ENCODE measurements at regions not wholly inside any gene's neighbourhood (a gene's known extent, or its start where the extent isn't known, plus 50 kb on each side); places are given as distances from the start of the nearest gene placed in this dataset.

DNA sequence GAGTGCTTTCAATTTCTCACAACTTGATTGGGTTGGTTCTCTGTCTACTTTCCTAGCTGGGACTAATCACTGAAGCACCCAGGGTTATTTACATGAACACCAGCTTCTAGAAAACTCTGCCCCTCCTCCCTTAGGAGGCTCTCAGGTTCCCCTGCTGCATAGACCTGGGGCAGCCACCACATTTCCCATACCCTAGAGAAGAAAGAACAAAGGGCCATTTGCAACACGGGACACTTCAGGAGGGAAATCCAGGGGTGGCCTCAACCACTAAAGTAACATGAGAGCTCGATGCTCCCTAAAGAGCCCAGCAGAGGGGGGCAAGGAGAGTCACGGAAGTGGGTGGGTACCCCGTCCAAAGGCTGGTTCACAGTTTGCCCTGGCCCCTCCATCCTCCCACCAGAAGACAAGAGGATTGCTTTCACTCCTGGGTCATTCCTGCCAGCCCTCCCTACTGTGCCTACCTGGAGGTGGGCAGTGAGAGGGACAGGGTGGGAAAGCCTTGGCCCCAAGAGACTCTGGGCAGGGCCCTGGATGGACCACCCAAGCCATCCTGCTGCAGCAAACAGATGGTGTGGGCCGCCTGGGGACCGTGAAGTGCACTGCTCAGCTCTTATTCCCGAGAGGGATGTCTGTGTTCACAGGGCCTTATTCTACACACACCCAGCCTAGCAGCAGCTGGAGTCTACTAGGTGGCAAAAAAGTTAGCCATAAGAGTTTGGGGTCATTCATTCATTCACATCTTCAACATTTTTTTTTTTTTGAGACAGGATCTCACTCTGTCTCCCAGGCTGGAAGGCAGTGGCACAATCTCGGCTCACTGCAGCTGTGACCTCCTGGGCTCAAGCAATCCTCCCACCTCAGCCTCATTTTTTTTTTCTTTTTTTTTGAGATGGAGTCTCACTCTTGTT, 392.1 kb downstream of the SOX9 start:
- intact Hi-C loops (cut with micrococcal nuclease), result no loop called here
- DNase-seq, result no peak

DNA sequence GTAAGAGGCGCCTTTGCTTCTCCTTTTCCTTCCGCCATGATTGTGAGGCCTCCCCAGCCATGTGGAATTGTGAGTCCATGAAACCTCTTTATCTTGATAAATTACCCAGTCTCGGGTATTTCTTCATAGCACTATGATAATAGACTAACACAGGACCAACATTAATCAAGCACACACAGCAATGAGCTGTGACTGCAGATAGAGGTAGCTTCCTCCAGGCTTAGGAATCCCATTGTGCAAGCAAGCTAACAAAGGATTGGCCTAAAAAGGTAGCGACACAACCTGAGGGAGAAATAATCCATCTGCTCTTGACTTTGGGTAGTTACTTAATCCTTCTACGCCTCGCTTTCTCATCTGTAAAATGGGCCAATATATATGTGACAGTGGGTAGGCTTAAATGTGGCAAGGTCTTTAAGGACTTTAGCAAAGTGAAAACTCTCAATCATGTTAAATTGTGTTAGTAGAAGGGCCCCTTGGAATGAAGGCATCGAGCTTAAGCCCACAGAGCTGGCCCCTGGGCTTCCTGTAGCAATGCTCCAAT, 393.6 kb downstream of the SOX9 start:
- intact Hi-C loops (cut with micrococcal nuclease), result no loop called here
- no peak for ATAC-seq

More for the DNA sequence above, 392.1 kb downstream of the SOX9 start:
- no peak for ATAC-seq

DNA sequence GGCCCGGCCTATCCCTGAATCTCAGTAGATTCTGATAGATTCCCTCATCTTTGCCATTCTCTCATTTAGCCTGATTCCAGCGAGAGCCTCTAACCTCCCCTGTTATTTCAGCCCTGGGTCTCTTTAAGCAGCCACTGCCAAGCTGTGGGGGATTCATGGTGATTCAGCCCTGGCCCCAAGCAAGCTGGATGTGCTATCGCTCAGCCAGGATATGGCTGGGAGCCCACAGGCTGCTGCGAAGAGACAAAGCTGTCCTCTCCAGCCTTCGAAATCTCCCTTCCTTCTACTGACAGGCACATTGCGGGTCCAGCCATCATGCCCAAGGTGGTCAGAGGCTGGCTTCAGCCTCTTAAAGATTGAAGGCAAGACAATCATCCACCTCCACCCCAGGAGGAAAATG, 394.1 kb downstream of the SOX9 start:
- ATAC-seq (peak; percentile 65), DNase-seq (peak; percentile 75)
- intact Hi-C loops (cut with micrococcal nuclease), result no loop called here

More for the DNA sequence above, 393.6 kb downstream of the SOX9 start:
- DNase-seq, result no peak

DNA sequence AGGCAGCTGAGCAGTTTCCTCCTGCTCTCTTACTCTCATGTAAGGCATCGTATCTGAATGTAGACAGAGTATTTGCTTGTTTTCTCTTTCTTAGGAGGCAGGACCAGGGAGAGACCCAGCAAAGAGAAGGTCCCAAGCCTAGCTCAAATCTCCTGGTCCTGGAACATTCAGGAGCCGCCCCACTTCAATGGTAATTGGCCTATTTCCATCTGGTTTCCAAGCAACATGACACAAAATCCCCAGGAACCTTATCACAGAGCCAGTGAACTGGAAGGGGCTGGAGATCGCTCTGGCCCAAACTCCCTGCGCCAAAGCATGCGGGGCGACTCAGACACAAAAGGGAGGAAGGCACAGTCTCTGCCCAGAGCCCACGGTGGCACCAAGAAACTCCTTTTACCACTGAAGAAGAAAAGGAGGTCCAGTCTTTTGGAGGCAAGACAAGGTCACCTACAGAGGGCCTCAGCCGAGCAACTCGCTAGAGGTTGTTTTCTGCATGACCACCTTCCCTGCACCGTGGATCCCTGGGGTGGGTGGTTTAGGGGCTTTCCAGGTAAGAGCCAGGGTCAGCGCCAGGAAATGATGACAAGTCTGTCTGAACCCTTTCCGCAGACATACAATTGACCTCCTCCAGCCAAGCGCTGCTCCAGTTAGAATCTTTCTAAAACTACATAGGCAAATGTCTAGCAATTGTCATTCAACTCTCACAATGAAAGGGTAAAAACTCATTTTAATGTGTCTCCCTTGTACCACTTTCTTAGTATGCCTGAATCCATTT, 394.7 kb downstream of the SOX9 start:
- ATAC-seq, result peak; percentile 58
- intact Hi-C loops (cut with micrococcal nuclease), result no loop called here
- no peak for DNase-seq

DNA sequence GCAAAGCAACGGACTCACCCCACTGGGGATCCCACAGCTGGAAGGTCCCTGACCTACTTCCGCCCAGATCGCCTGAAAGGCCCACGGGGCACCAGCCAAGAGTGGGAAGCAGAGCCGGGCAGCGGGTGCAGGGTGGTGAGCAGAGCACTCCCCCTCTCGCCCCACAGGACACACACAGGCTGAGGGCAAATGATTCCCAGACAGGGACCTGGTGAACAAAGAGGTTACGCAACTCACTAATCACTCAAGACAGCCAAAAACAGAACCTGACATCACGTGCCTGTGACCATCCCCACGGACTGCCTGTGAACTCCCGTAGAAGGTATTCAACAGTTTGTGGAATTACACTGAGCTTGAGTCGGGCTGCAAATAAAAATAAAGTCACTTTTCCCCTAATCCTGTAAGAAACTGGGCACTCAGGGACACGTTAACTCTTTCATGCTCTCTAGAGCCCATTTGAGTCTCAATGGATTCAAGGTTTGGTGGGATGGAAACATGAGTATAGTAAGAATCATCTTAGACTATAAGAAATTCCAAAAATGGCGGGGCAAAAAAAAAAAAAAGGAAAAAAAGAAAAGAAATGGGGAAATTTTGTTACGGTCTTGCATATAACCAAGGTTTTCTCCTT, 396.1 kb downstream of the SOX9 start:
- DNase-seq, result peak; percentile 52
- peak; percentile 89 for ATAC-seq
- intact Hi-C loops (cut with micrococcal nuclease), result no loop called here

DNA sequence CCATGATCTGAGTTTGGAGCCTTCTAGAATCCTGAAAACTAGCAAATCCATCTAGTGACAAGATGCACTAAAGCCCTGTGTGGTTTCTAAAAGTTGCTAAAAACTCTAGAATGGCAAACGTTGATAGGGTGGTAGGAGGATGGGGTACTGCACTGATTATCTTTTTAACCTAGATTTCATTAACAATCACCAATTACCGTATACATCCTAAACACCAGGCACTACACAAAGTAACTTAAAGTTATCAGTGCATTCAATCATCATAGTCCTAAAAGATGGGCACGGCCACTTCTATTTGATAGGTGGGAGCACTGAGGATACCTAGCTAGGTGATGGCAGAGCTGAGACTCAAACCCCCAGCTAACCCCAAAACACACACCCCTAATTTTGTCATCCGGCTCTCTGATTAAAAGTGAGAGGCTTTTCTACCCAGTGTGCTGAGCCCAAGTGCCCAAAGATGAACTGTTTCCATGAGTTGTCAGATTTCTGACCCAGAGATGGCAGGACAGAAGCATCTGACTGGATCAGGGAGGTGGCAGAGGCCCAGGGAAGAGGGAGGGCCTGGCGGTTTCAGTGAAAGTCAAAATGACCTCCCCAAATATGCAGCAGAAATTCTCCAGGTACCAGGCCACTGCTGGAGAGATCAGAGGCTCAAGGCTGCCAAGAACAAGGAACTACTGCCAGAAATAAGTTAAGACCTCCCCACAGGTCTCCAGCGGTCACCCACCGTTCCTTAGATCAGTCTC, 396.8 kb downstream of the SOX9 start:
- DNase-seq (no peak), ATAC-seq (no peak)
- intact Hi-C loops (cut with micrococcal nuclease), result no loop called here

DNA sequence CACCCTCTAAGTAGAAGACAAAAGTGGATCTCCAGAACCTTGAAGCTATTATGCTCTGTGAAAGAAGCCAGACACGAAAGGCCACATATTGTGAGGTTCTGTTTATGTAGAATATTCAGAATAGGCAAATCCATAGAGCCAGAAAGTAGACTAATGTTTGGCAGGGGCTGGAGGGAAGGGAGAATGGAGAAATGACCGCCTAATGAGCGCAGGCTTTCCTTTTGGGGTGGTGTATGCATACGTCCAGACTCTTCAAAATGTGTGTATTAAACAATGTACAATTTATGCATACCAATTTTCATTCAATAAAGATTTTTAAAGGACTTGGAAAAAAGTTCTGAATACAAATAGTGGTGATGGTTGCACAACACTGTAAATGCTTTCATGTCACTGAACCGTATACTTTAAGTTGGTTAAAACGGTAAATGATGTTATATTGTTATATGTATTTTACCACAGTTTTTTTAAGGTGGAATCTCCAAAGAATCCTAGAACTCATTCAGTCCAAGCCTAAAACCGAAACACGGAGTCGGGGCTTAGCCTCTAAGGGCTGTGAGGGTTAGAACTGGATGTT, 397.4 kb downstream of the SOX9 start:
- no peak for ATAC-seq
- intact Hi-C loops (cut with micrococcal nuclease), result no loop called here
- no peak for DNase-seq

DNA sequence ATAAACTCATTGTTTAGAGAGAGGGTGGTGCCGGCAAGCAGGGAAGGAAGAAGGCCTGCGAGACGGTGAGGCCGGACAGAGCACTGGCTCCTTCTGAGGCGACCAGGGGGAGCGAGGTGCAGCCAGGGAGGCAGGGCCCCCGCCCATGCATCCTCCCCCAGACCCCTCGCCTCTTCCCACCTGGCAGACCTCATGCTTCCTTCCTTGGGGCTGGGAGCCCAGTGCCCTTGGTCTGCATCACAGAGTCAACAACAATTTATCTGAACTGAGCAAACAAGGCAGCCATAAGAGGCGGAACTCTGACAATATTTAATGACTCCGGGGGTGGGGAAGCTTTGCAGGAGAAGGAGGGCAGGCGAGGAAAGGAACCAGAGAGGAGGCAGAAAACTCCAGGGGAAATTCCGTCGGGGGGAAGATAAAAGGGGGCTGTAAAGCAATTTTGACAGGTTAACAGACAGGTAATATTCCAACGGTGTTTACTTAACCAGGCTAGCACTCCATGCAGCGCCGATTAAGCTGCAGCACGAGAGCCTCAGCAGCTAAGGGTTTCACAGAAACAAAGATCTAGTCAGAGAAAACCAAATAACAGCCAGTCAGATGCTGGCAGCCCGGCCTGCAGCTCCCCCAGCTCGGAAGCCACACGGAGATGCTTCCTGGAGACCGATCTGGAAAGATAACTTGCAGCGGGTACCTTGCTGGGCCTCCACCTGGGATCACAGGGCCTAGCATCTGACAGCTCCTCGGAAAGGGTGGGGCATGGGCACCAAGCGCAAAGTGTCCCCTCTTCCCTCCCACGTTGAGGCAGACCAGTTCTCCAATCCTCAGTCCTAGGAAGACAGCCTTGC, 398.2 kb downstream of the SOX9 start:
- no peak for ATAC-seq
- no peak for DNase-seq
- intact Hi-C loops (cut with micrococcal nuclease), result no loop called here

DNA sequence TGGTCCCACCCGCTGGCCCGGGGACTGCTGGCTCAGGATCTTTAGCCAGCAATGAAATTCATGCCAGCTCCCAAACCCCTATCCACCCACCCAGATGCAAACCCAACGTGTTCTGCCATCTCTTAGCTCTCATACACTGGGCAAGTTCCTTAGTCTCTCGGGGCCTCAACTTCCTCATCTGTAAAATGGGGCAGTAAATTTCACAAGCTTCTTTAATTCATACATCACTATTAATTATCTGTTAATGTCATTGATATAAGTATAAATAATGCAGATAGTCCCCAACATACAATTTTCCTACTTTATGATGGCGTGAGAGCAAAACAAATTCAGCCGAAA, 398.7 kb downstream of the SOX9 start:
- no peak for DNase-seq
- ATAC-seq, result no peak
- intact Hi-C loops (cut with micrococcal nuclease), result no loop called here

DNA sequence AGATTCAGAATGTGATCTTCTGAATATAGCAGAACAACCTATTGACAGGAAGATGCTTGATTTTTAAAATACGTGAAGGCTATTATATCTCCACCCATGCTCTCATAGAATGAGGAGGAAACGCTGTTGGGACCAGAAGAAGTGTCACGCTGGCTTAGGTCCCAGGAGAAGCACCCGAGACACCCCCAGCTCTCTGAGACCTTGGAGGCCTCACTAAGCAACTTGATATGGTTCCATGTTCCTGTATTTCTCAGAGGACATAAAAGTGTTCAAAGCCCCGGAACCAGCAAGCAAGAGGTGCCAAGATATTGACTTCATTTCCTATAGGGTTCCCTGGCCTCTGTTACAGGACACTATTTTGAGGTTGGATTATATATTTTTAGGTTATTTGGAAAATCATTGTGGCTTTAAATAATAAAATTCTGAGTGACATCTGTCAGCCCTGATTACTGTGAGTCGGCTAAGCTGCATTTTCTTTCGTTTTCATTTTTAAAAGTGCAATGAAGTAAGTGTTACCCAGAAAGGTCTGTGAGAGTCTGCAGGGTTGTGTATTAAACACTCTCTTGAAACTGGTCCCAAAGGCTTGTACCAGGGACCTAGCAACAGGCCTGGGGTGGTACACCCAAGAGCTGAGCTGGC, 400.0 kb downstream of the SOX9 start:
- intact Hi-C loops (cut with micrococcal nuclease), result no loop called here
- DNase-seq (no peak), ATAC-seq (no peak)

DNA sequence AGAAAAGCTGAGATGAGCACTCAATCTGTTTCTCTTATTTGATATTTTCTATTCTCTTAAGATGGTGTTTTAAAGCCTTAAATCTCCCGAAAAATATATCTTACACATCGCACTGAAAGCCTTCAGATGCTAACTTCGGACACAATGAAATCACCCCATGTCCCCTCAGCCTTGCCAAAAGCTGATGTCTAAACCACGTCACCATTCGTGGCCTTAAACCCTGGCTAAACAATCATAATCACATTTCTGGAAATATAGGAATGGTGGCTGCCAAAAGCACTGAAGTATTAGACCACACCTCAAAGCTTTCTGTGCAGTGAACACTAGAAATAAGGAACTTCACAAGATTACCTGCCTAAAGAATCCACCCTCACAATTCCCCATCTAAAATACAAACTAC, 402.7 kb downstream of the SOX9 start:
- DNase-seq (no peak), ATAC-seq (no peak)
- intact Hi-C loops (cut with micrococcal nuclease), result no loop called here

DNA sequence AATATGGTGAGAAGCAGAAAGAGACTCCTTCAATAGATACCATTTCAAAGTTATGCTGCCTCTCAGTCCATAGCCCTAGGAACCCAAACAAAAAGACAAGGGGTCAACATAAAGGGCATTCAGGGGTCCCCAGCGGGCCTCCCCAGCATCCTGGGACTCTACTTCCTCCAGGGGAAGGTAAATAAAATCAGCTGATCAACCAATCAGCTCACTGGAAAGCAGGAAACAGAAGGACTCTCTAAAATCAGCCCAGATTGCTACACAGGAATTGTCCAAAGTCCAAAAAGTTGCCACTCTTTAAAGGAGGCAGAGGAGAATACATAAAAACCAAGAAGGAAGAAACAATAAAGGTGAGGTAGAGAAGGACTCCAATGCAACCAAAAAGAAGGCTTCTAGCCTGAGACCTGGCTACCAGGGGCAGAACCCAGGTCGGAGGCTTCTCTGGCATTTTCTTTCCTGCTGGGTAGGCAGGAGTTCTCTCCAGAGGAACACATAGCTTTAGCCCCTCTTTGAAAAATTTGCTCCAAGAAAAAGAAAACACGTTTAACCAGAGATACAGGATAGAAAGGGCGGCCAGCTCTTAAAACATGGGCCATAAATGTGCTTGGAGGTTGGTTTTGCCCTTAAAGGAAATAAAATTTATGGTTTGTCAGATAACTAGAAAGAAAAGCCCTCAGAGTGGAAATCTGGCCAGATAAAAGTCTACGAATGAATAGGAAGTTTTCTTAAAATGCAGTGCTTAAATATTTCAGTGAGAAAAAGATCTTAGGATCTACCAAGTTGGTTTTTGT, 404.6 kb downstream of the SOX9 start:
- intact Hi-C loops (cut with micrococcal nuclease), result no loop called here
- DNase-seq, result no peak
- no peak for ATAC-seq

DNA sequence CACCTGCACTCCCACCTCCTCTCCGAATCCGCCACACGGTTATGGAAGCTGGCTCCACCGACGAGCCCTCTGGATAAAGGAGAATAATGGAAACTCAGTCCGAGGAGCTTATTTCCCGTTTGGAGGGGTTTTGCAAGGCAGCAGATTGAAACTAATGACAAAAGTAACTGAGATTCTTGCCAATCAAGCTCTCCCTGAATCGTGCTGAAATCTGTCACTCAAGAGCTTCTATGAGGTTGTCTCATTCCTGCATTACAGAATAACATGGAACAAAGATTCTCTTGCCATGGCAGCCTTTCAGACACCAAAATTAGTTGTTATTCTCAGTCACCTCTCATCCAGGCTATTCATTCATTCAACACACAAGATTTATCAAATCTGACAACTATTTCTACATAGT, 405.9 kb downstream of the SOX9 start:
- intact Hi-C loops (cut with micrococcal nuclease), result no loop called here
- no peak for ATAC-seq

DNA sequence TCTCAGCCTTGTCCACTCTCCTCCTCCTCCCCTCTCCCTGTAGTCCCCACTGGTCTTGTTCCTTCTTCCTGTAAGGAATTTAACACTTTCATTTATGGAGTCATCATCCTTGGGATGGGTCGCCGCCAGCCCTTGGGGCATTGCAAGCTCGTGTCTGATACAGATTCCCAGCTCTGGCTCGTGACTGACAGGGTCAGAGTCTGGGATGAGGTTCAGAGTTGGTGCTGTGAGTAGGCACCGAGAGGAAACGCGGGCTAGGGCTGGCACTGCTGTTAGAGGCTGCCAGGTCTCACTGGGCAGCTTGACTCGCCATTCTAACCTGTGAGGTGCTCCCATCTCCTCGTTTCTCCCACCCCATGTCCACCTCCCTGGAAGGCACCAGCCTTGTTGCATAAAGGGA, 407.0 kb downstream of the SOX9 start:
- ATAC-seq (no peak), DNase-seq (no peak)
- intact Hi-C loops (cut with micrococcal nuclease), result no loop called here

More for the DNA sequence above, 405.9 kb downstream of the SOX9 start:
- no peak for DNase-seq

DNA sequence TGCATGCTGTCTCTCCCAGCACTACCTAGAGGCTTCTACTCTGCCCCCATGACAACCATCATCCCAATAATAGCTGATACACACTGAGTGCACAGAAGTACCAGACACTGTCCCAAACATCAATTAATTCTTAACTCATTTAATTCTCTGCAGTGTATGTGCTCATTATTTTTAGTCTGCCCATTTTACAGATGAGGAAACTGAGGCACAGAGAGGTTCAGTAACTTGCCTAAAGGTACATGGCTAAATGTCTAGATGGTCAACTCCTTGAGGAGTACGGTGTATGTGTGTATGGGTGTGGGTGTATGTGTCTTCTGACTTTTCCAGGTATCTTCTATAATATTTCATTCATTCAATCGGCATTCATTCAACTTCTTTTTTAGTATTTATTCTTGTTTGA, 407.9 kb downstream of the SOX9 start:
- DNase-seq, result no peak
- intact Hi-C loops (cut with micrococcal nuclease), result no loop called here
- ATAC-seq, result no peak

DNA sequence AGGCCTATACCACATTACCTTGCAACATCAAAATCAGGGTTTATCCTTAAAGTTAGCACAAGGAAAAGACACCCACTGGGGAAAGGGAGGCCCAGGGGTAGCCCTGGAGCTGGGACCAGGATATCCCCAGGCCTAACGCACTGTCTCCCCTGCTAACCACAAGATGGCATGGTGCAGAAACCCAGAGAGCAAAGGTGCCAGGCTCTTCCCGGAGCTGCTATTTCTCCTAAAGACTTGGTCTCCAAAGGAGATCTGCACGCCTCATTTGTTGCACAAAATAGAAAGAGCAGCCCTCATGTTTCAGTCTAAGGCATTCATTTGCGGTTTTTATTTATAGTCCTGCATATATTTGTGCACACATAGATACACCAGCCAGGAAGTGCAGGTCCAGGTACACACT, 408.6 kb downstream of the SOX9 start:
- DNase-seq (no peak), ATAC-seq (no peak)
- intact Hi-C loops (cut with micrococcal nuclease), result no loop called here

DNA sequence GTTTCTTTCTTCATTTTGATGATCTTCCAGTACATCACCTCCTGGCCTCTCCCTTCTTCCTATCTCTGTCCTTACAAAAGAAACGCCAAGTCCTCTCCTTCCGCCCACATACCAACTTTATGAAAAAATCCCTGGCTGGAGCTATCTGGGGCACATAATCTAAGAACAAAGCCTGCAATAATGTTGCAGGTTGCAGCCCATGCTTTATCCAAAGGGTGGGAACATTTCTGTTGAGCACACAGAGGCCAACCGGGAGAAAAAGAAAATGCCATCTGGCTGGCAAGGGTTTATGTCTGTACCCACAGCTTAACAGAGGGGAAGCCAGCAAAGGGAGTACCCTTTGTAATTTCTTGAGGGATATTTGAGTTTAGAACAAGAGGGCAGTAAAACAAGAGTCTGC, 409.6 kb downstream of the SOX9 start:
- DNase-seq (no peak), ATAC-seq (no peak)
- intact Hi-C loops (cut with micrococcal nuclease), result no loop called here
